HFF-Myc (cell line): ENCODE measurements at regions not wholly inside any gene's neighbourhood (a gene's known extent, or its start where the extent isn't known, plus 50 kb on each side); places are given as distances from the start of the nearest gene placed in this dataset.
"Not testable (repeated sequence)": the region's sequence is repeated elsewhere in the genome, so short reads cannot be mapped to it uniquely, and the experiment has no call there.

Source experiments
- DNase-seq: peaks from one replicate; pipeline ENCODE4 v3.0.0-alpha.2; 2011; ENCODE audit warnings: low read depth; ENCODE audit errors: extremely low read depth
- H3K4me3 ChIP-seq: replicated peaks from 2 replicates; pipeline ENCODE4 v1.5.1; 2011; ENCODE audit warnings: low read depth, mild to moderate bottlenecking, control low read depth, low read length
- TF ChIP-seq, protein P1 (sequence below): IDR thresholded peaks from 2 replicates; pipeline ENCODE4 v1.5.1; 2012; ENCODE audit warnings: mild to moderate bottlenecking, low read depth, low read length, control low read depth; ENCODE audit errors: missing control alignments

DNA sequence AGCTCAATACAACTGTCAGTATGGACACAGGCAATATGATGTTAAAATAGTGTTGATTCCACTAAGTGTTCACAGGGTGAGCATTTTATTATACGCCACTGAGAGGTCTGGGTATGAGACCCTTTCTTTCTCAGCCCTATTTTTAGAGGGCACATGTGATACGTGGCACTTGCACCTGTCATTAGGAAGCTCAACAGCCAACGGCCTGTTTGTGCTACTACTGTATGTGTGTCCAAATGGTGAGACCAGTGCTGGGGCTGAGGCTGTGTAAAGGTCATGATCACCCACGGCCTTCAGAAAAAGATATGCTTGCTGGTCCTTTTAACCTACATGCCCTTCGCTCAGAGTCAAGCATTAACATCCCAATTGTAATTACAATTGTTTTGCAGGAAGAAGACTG lies 176.2 kb downstream of the DUSP10 start:
- H3K4me3 ChIP-seq = no peak overlapping the region
- TF ChIP-seq, protein P1, sequence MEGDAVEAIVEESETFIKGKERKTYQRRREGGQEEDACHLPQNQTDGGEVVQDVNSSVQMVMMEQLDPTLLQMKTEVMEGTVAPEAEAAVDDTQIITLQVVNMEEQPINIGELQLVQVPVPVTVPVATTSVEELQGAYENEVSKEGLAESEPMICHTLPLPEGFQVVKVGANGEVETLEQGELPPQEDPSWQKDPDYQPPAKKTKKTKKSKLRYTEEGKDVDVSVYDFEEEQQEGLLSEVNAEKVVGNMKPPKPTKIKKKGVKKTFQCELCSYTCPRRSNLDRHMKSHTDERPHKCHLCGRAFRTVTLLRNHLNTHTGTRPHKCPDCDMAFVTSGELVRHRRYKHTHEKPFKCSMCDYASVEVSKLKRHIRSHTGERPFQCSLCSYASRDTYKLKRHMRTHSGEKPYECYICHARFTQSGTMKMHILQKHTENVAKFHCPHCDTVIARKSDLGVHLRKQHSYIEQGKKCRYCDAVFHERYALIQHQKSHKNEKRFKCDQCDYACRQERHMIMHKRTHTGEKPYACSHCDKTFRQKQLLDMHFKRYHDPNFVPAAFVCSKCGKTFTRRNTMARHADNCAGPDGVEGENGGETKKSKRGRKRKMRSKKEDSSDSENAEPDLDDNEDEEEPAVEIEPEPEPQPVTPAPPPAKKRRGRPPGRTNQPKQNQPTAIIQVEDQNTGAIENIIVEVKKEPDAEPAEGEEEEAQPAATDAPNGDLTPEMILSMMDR = no peak
- no peak for DNase-seq

DNA sequence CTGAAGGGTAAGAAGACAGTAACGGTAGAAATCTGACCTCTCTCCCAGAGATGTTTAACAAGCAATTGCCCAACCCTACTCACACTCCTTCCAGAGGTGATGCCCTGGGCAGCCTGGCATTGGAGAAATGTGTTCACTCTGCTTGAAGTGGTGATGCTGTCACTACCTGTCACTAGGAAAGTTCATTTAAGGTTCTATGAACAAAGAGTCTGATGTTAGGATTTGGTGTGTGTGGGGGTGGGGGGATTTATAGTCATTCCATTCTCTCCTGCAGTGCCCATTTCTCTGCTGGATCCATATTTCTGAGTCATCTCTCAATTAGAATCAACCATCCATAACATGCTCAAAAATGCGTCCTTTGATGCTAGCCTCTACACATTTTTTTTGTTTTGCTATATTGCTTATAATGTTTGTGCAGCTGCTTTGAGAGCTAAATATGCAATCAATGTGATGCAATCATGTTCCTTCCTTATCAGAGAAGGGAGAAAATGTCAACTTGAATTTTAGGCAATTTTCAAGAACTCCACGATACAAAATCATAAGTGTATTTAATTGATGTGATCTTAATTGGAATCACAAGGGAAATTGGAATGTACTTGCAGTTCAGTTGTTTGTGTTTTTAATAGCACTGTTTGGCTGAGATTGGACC lies 173.9 kb downstream of the DUSP10 start:
- DNase-seq = no peak
- H3K4me3 ChIP-seq = no peak overlapping the region
- TF ChIP-seq, protein P1 = no peak

DNA sequence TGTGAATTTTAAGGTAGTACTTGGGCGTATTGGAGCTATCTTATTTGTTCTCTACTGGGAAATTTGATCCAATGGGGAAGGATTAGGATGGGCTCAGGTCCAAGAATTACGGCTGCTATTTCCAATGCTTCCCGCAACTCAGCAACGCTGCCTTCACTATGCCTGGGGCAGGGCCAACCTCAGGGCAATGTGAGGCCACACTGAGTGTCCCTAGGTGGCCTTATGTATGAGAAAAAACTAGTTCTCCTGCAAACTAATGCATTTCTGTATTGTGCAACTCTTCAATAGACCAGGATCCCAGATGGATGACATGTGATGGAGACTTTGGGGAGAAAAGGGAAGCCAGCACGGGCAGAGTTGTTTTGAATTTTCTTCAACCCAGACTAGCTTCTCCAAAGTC lies 168.1 kb downstream of the DUSP10 start:
- TF ChIP-seq, protein P1 = no peak
- no peak overlapping the region for H3K4me3 ChIP-seq
- DNase-seq = no peak

DNA sequence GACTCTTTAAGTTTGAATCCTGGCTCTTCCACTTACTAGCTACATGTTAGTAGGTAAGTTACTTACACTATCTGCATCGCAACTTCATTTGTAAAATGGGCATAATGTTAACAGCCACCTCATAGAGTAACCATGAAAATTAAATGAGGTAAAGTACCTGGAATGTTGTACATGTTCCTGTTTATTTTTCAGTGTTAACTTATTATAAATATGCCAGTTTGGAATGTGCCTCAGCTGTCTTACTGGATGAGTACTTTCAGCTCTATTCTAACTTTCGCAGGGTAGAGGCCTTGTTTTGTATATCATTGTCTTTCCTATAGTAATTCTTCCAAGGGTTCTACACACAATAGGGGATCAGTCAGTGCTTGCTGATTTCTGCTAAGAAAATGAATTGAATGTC lies 167.4 kb downstream of the DUSP10 start:
- no peak for DNase-seq
- TF ChIP-seq, protein P1 = no peak
- H3K4me3 ChIP-seq = no peak overlapping the region

DNA sequence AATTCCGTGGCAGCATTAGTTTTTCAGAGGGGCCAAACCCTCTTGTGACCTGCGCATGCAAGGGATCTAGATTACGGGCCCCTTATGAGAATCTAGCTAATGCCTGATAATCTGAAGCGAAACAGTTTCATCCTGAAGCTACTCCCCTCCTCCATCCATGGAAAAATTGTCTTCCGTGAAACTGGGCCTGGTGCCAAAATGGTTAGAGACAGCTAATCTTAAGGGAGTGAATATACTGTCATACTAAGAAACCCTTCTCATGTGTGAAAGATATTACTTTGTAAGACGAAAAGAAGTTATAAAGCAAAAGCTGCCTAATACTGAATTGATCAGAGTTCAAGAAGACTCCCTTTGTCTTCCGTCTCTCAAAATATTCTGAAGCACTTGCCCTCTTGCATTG lies 166.3 kb downstream of the DUSP10 start:
- TF ChIP-seq, protein P1 = no peak
- DNase-seq = no peak
- H3K4me3 ChIP-seq = no peak overlapping the region

DNA sequence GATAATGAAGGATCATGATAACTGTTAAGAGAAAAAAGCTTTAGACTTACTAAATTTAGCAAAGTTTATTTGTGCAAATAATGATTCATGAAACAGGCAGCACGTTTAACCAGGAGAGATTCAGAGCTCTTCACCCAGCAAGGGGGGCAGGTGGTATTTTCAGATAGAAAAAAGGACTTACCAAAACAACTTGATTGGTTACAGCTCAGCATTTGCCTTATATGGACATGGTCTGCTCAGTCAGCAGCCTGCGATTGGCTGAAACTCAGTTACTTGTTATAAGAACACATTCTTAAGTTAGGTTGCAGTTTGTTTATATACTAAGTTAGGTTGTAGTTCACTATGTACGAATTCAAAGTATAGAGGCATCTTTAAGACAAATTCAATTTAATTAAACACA lies 165.6 kb downstream of the DUSP10 start:
- peak; percentile 5 for DNase-seq
- TF ChIP-seq, protein P1 = no peak

DNA sequence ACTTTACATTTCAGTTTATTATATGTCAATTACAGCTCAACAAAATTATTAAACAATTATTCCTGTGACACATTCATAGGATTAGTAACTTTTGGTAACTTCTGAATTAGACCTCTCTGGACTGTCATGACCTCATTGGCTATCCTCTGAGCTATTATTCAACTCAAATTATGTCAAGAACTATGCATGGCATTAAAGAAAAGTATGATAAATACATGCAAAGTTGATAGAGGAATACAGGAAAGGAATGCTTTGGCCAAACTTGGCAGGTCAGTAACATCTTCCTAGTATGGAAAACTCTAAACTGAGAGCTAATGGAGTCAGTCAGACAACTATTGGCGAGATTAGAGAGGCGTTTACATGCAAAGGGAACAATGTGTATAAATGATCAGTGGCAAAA lies 158.4 kb downstream of the DUSP10 start:
- no peak overlapping the region for H3K4me3 ChIP-seq
- TF ChIP-seq, protein P1 = no peak
- no peak for DNase-seq

More for the DNA sequence above, 165.6 kb downstream of the DUSP10 start:
- H3K4me3 ChIP-seq = no peak overlapping the region

DNA sequence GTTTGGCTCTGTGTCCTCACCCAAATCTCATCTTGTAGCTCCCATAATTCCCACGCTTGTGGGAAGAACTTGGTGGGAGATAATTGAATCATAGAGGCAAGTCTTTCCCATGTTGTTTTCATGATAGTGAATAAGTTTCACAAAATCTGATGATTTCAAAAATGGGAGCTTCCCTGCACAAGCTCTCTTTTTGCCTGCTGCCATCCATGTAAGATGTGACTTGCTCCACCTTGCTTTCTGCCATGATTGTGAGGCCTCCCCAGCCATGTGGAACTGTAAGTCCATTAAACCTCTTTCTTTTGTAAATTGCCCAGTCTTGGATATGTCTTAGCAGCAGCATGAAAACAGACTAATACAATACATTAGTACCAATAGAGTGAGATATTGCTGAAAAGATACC lies 154.9 kb downstream of the DUSP10 start:
- not testable (repeated sequence) for H3K4me3 ChIP-seq, DNase-seq

DNA sequence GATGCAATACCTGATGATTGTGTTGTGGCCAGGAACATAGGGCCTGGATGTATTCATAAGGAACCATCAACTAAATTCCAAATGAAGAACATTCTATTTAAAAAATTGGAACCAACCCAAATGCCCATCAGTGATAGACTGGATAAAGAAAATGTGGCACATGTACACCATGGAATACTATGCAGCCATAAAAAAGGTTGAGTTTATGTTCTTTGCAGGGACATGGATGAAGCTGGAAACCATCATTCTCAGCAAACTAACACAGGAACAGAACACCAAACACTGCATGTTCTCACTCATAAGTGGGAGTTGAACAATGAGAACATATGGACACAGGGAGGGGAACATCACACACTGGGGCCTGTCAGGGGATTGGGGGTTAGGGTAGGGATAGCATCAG lies 150.6 kb downstream of the DUSP10 start:
- DNase-seq, H3K4me3 ChIP-seq: not testable (repeated sequence)
